GM18861 (cell line): ENCODE measurements at regions not wholly inside any gene's neighbourhood (a gene's known extent, or its start where the extent isn't known, plus 50 kb on each side); places are given as distances from the start of the nearest gene placed in this dataset.
"Not testable (repeated sequence)": the region's sequence is repeated elsewhere in the genome, so short reads cannot be mapped to it uniquely, and the experiment has no call there.

Source experiments
- ATAC-seq: cut with Tn5 transposase; IDR thresholded peaks from one replicate; pipeline ENCODE4 v1.9.1; 2021; ENCODE audit not compliant: unreplicated experiment

DNA sequence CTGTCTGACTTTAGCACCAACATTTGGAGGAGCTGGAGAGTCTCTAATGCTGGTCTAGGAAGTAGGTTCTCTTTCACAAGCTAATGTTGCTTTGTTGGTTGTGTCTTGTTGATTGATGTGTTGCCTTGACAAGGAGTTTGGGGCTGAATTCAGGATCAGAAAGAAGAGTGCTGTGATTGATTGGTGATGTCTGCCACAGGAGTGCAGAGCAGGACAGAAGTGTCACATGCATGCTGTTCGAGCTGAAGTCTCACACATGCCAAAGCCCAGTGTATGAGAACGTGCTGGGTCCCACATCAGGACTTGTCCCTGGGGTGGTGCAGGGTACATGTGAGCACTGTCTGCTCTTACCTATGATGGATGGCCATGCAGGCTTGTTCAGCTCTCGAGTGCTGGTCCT lies 694.4 kb downstream of the MATN1 start:
- ATAC-seq: no peak

DNA sequence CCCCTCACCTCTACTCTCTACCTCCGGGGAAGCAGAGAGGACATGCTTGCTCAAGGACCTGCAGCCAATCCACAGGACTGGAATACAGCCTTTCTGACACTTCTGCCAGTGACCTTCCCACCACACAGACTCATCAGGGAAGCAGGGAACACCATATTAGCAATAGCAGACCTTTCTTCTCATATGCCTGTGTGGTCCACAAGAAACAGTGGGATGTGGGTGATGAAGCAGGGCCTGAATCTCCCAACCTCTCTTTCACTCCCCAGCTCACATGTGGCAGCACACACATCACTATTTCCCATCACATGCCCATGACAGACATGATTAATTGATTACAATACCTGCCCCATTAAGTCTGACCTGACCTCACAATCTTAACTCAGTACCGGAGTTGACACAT lies 695.1 kb downstream of the MATN1 start:
- ATAC-seq: no peak

DNA sequence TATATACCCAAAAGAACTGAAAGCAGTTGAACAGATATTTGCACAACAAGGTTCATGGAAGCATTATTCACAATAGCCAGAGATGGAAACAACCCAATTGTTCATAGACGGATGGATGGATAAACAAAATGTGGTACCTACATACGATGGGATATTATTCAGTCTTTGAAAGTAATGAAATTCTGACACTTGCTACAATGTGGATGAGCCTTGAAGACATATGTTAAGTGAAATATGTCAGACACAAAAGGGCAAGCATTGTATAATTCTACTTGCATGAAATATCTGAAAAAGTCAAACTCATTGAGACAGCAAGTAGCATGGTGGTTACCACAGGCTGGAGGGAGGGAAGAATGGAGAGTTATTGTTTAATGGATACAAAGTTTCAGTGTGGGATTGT lies 696.1 kb downstream of the MATN1 start:
- no peak for ATAC-seq

DNA sequence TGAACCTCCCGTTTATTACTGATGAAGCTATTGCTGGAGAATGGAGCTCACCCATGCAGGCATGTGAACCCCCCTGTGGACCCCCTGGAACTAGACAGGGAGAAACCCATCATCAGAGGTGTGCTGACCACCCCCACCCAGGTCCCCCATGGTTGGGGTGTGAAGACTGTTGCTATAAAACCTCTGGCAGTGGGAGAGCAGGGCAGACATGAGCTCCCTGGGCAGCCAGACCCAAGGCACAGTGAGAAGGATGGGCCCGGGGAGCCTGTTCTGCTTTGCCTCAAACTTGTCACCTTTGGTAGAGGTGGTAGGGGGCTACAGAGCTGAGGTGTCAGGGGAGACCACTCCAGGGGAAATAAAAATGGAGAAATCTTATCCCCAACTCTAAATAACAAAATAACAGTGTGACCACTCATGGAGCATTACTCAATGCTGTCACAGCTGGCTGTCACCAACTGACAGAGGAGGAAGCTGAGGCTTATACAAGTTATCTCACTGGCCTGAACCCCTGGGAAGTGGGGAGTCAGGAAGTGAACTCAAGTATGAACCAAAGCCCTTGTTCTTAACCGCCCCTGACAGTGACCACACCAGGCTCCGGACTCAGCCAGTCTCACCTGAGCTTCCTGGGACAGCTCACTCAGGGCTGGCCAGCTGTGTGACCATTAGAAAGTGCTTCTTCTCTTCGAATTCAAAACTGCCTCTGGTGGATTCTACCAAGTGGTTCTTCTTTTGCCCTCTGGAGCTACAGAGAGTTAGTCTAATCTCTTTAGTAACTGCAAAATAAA lies 698.8 kb downstream of the MATN1 start:
- no peak for ATAC-seq

DNA sequence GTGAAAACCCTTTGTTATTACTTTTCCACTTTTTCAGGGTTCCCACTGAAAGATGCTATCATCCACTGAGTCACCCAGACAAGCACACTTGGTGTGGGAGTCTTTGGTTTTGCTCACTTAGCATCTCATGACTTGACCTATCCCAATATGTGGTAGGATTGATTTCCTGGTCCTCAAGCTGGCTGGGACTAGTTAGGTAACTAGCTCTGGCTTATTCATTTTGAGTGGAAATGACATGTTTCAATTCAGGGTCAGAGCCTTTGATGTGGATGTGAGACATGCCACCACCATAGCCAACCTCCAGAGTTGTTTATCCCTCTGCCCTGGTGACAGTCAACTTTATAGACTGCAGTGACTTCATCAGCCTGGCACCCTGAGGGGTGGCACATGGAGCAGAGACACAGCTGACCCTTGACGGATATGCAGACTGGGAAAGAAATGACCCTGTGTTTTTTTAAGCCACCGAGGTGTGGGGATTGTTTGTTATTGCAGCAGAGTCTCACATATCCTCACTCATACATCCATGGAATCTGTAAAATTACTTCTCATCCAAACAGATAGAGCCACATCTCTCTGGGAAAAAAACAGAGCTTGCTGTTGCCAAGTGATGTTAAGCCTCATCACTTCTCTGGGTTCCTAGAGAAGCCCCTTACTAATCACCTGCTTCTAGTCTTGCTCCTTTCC lies 699.9 kb downstream of the MATN1 start:
- ATAC-seq: no peak

DNA sequence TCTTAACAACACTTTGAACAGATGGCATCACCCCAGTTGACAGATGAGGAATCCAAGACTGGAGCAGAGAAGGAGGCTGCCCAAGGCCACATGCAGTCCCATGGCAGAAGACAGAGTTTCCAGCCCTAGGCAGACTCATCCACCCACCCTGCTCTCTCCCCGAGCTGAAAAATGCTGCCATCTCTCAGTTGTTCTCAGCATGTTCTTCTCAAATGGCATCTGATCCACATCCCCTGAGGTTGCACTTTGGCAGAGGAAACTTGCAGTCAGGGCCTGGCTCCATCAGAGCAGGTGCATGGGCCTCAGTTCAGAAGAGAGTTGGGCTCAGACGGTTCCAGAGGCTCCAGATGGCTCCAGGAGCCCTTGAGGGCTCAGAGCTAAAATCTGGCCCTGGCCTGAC lies 709.4 kb downstream of the MATN1 start:
- no peak for ATAC-seq

DNA sequence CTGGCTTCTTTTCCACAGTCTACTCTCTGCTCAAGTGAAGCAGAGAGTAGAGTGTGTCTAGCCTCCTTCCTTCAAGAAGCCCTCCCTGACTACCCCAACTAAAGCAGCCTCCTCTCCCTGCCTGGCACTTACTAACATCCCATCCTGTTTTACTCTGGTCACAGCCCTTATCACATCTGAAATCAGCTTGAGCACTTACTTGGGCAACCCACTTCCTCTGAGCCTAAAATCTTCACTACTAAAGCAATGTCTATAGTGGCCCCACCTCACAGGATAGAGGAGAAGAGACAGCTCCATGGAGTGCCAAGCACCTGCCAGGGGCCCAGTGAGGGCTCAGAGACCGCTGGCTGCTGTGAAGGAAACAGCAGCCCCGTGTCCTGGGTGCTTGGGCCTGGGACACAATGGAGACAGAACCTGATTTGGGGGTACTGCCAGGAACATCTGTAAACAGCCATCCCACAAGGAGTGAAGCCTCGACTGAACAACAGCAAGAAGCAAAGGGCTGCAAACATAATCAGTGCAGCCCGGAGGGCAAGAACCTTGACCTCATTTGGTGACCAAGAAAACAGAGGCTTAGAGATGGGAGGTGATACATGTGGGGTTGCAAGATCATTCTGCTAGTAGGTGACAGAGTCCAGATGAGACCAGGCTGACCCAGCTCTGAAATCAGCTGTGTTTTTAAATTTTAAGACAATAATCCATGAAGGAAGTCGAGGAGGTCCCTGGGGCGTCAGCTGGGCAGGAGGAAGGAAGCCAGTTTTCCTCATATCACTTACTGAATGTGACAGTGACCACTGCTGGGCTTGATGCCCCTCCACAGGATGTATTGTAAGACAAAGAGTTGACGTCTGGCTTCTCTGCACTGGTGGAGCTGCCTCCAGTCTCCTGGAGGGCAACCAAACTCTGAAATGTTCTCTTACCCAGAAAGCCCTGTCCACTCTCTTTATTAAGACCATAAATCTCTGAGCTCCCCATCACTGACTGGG lies 710.6 kb downstream of the MATN1 start:
- ATAC-seq: no peak

DNA sequence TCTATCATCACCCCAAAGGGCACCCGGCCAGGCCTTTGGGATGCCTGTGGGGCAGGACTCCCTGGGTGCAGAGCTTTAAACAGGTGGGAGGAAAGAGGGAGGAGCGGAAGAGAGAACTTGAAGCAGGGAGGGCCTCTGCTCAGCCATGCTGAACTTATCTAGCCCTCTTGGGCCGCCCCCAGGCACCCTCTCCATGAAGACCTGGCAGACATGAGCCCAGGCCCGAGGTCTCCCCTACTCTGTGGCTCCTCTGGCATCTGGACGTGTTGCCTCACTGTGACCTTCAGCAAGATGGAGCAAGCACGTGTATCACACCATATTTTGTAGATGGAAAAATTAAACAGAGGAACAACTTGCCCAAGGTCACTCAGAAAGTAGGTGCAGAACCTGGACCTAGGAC lies 711.4 kb downstream of the MATN1 start:
- no peak for ATAC-seq

DNA sequence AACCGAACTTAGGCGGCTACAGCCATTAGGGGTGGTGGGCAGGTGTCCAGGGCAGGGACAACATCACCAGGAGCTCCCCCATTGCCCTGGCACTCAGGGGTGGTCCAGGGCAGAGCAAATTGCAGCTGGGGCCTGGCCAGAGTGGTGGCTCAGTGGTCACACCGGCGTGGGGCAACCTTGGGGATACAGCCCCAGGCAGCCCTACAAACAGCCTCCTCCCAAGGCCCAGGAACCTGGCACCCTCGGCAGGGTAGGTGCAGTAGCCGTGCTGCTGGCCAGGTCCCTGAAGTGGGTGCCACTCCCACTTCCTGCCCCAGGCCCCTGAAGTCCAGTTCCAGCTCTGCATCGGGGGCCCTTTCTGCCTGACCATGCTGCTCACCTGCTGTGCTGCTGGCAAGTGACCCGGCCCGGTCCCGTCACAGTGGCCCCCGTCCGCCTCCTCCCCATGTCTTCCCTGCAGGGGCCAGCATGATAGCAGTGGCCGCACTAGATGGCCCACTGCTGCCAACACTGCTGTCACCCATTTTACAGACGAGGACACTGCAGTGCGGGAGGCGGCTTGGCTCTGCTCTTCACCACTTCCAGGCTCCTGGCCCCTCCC lies 712.8 kb downstream of the MATN1 start:
- ATAC-seq: no peak

DNA sequence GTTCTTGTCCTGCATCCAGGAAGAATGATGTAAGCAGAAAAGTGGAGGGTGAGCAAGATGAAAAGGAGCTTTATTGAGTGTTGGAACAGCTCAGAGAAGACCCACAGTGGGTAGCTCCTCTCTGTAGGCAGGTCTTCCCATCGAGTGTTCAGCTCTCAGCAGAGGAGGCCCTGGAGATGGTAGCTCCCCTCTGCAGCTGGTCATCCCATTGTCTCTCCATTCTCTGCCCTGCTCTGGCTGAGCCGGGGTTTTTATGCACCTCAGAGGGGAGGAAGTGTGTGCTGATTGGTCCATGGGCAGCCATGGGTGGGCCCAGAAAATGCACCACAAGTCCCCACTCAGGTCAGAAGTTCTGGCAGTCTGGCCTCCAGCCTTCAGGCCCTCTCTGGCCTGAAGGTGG lies 713.7 kb downstream of the MATN1 start:
- no peak for ATAC-seq

DNA sequence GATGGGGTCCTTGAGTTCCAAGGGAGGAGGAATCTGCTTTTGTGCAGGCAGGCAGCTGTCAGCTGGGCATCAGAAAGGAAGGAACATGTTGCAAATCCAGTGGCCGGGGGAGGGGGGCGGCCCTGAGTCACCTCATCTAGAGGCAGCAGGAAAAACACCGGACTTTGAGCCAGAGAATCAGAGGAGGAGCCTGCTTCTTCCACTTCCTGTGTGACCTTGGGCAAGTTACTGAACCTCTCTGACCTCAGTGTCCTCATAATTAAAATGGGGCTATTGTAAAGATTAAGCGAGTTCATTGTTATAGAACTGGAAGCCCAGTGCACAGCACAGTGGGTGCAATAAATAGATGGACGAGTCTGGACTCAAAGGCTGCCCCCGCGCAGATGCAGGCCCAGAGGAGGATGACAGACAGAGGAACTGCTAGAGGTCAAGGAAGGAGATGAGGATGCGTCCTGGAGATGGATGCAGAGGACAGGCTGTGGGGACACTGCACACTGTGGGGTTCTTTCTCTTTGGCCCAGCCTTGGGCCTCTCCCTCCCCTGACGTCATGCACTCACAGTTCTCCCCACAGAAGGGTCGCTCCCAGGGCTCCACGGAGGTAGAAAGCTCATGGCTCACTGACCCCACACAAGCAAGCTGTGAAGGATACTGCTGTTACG lies 714.3 kb downstream of the MATN1 start:
- no peak for ATAC-seq

DNA sequence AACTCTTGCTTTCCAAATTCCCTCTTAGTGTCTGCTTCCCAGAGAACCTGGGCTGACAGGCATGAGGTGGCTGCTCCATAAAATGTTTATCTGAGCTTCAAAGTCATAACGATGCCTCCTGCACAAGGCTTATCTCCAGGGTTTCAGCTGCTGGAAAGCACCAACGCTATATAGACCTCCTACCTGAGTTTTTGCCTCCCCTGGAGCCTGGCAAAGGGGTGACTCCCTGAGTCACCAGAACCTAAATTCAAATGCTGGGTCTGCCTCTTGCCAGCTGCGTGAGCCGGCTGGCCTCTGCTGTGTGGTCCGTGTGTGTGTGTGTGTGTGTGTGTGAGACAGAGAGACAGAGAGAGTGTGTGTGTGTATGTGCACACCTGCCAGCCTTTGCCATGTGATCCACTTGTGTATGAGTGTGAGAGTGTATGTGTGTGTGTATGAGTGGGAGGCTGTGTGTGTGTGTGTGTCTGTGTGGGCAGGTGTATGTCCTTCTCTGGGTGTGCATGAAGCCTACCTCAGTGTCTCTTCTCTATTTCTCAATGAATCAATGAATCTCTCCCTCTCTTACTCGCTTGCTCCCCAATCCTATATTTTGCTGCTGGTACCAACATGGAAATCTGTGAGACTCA lies 714.9 kb downstream of the MATN1 start:
- no peak for ATAC-seq

DNA sequence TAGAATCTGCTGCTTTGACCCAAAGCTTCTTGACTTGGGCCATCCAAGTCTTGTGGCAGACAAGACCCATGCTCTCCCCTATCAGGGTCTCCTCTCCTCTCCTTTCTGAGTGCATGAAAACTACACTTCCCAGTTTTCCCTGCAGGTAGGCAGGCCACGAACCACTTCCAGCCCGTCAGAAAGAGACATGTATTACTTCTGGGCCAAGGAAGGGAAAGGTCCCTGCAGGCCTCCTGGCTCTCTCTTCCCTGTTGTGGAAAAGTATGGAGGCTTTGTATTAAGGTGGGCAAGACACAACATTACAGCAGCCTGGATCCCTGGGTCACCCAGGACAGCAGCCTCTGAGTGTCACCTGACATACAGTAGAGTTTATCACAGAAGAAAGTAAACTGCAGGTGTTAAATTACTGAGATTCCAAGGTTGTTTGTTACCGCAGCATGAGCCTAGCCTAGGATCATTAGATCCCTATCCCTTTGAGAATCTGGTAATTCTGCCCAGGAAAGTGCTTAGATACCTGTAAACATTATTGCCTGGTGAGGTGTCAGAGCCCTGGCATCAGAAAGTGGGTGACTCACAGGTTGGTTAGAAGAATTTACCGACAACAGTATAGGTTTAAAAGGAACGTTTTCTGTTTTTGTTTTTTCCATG lies 717.3 kb downstream of the MATN1 start:
- no peak for ATAC-seq

DNA sequence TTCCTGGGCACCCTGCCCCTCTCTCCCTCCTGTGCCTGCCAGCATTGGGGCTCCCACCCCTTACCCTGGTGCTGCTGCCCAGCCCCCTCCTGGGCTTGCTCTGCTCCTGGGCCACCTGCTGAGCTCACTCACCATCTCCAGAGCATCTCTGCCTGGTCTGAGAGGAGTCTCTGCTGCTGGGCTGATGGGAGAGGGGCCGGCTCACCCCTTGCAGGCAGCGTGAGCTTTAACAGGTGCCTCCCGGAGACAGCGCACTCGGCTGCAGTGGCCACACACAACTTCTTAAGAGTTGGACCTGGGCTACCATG lies 721.7 kb downstream of the MATN1 start:
- ATAC-seq: no peak

DNA sequence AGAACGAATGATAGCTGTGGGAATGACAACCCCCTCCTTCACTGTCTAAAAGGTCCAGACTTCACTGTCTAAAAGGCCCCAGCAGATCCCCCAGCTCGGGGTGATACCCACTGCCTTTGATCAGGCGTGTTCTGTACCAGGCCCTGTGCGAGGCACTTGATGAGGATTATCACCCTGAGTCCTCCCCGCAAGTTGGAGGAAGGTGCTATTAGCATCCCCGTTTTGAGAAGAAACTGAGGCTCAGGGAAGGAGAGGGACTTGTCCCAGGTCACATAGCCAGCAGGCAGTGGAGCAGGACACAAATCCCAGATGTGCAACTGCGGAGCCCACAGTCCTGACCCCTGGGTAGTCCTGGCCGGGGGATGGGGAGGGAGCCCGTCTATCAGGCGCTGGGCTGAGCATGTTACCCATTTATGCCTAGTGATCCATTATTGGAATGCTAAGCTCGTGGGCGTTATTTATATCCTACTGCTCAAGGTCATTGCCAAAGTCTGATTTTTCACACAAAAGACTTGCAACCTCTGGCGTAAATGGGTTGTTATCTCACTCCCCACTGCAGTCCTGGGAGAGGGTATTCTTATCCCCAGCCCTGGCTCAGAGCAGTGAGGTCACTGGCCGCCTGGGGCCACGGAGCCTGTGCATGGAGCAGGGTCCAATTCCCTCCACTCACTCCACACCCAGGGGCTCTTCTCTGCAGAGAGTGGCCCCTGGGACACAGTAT lies 722.2 kb downstream of the MATN1 start:
- no peak for ATAC-seq

DNA sequence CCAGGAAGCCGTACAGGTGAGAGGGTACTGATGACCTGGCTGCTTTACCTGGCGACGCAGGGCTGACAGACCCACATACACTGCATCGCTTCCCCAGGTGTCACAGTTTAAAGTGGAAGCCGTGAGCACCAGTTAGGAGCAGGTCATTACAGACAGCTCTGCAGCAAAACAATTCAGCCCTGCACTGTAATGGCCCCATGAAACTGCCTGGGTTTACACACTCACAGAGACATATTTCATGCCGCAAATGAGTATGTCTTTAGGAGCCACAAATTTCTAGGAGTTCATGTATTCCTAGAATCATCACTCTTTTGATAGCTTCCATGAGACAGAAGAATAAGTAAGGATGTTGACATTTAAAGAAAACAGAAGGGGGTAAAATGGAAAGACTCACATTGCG lies 723.1 kb downstream of the MATN1 start:
- ATAC-seq: no peak

DNA sequence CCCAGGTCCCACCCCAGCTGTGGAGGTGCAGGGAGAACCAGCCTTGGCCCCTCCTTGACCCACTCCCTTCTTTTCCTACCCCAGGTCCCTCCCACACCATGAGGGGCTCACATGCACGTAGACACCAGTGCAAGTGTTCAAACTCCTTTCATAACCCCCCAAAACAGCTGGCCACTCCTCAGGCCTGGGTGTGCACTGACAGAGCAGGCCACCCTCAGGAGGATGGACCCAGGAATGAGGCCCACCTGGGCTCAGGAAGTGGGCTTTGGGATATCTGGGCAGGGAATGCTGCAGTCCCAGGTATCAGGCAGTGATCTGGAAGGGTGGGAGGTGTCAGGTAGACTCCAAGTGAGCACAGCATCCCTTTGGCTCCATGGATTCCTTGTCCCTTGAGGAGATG lies 723.8 kb downstream of the MATN1 start:
- ATAC-seq: no peak

DNA sequence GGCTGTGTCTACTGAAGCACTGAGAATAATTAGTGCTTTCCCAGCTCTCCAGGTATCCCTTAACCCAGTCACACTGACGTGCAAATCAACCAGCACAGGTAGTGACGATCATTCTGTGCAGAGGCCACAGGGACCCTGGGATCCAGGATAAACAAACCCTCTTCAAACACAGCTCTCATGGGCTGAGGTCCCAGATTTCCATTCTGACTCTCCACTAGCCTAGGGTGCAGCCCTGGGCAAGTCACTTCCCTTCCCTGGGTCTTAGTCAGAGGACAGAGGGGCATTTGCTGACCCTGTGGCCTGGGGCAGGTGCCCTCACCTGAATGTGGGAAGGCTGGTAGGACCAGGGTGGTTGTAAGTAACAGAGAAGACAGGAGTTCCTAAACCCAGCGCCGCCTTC lies 724.7 kb downstream of the MATN1 start:
- no peak for ATAC-seq

DNA sequence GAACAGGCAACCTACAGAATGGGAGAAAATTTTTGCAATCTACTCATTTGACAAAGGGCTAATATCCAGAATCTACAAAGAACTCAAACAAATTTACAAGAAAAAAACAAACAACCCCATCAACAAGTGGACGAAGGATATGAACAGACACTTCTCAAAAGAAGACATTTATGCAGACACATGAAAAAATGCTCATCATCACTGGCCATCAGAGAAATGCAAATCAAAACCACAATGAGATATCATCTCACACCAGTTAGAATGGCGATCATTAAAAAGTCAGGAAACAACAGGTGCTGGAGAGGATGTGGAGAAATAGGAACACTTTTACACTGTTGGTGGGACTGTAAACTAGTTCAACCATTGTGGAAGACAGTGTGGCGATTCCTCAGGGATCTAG lies 725.6 kb downstream of the MATN1 start:
- not testable (repeated sequence) for ATAC-seq
